ENCODE measurements at regions not wholly inside any gene's neighbourhood (a gene's known extent, or its start where the extent isn't known, plus 50 kb on each side); places are given as distances from the start of the nearest gene placed in this dataset.

DNA sequence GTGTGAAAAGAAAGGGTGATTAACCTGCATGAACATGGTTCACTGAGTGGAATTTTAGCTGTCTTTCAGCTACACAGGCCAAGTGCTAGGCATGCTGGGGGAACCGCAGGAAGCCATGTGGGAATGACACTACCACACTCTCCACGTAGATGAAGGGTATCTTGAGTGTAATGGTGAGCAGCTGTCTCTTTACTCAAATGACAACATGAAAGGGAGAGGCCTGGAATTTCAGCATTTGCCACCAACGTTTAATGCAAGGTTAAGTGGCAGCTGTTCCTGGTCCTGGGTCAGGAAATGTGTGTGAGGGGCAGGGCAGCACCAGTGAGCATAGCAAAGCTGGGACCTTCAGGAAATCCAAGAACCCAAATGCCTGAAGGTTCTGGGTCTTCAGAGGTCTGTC lies 588.4 kb downstream of the SLC4A3 start:
- Histone ChIP-seq H3K9ac (ENCODE audit: low read length in 5 of 5) (no peak overlapping the region), H3K4me3 (ENCODE audit: low read depth in 1 of 5, low read length in 5 of 5) (no peak overlapping the region), H3K9me3 (ENCODE audit: control insufficient read depth in 5 of 5, low read length in 5 of 5) (no peaks in the 10 kb centered on the region), H3K27me3 (ENCODE audit: control insufficient read depth in 5 of 5, insufficient read depth in 4 of 5, low read length in 5 of 5) (no peaks in the 10 kb centered on the region), H3K4me1 (ENCODE audit: control insufficient read depth in 5 of 5, insufficient read depth in 5 of 5, low read length in 5 of 5) (no peaks in the 10 kb centered on the region), H3K27ac (ENCODE audit: low read depth, low read length) (no peak overlapping the region), H3K36me3 (ENCODE audit: control insufficient read depth in 5 of 5, insufficient read depth in 5 of 5, low read length in 5 of 5) (no peaks in the 10 kb centered on the region)

DNA sequence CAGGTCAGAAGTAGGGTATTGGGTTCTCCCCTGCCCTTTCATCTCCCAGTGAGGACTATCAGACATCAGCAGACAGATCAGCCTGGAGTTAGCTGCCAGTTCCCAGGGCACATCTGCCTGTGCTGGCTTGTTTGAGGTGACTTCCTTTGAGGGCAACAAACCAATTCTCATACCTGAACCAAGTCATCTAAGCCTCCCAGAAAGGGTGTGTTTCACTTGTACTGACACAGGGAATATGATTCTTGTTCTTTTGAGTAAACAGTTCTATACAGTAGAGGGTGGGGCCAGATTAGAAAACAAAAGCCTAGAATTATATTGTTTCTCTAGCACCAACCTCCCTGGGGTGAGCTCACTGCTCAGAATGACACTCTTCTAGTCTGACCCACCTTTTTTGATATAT lies 591.9 kb downstream of the SLC4A3 start:
- H3K4me3 ChIP-seq (ENCODE audit: low read depth in 1 of 5, low read length in 5 of 5) = no peak overlapping the region
- H3K27me3 ChIP-seq (ENCODE audit: control insufficient read depth in 5 of 5, insufficient read depth in 4 of 5, low read length in 5 of 5) = no peaks in the 10 kb centered on the region
- H3K9ac ChIP-seq (ENCODE audit: low read length in 5 of 5) = no peak overlapping the region
- no peak overlapping the region for H3K27ac ChIP-seq (ENCODE audit: low read depth, low read length)
- peaks cover 0 to 4% (median 0%) of the 10 kb centered on the region in 5 donors for H3K4me1 ChIP-seq (ENCODE audit: control insufficient read depth in 5 of 5, insufficient read depth in 5 of 5, low read length in 5 of 5)
- H3K36me3 ChIP-seq (ENCODE audit: control insufficient read depth in 5 of 5, insufficient read depth in 5 of 5, low read length in 5 of 5) = no peaks in the 10 kb centered on the region
- no peaks in the 10 kb centered on the region for H3K9me3 ChIP-seq (ENCODE audit: control insufficient read depth in 5 of 5, low read length in 5 of 5)

DNA sequence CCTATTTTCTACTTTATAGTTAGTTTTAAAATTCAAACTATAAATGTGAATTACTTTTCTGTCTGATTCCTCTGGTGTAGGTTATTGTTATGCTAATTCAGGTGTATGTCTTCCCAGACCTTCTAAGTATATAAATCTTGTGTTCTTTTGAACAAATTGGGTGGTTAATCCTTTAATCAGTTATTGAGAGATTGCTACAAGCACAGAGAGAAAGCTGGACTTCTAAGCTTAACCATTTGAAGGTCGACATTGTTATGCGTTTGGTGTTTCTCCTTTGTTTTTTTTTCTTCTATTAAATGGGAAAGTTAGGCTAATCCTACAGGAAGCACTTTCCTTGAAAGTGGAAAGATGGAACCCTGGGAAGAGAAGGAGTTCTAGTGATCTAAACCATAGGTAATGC lies 592.6 kb downstream of the SLC4A3 start:
- Histone ChIP-seq H3K9ac (ENCODE audit: low read length in 5 of 5) (no peak overlapping the region), H3K4me1 (ENCODE audit: control insufficient read depth in 5 of 5, insufficient read depth in 5 of 5, low read length in 5 of 5) (peaks cover 0 to 4% (median 0%) of the 10 kb centered on the region in 5 donors), H3K9me3 (ENCODE audit: control insufficient read depth in 5 of 5, low read length in 5 of 5) (no peaks in the 10 kb centered on the region), H3K27me3 (ENCODE audit: control insufficient read depth in 5 of 5, insufficient read depth in 4 of 5, low read length in 5 of 5) (no peaks in the 10 kb centered on the region), H3K4me3 (ENCODE audit: low read depth in 1 of 5, low read length in 5 of 5) (no peak overlapping the region), H3K27ac (ENCODE audit: low read depth, low read length) (no peak overlapping the region), H3K36me3 (ENCODE audit: control insufficient read depth in 5 of 5, insufficient read depth in 5 of 5, low read length in 5 of 5) (no peaks in the 10 kb centered on the region)

DNA sequence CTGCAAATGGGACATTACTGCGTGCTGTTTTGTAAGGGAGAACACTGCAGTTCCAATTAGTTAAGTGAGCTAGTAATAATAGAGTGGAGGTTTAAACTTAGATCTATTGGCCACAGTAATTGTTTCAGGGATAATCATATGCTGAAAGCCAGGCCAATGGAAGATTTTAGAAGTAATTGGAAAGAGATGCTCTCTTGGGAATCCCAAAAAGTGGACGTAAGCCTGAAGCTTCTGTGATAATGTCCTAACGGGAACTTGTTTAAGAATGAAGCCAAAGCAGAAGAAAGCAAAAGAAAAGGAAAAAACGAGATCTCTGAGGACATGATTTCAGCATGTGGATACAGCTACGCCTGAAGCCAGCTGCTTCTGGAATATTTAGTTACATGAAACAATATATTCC lies 594.6 kb downstream of the SLC4A3 start:
- H3K4me3 ChIP-seq (ENCODE audit: low read depth in 1 of 5, low read length in 5 of 5) = no peak overlapping the region
- no peaks in the 10 kb centered on the region for H3K36me3 ChIP-seq (ENCODE audit: control insufficient read depth in 5 of 5, insufficient read depth in 5 of 5, low read length in 5 of 5)
- H3K9ac ChIP-seq (ENCODE audit: low read length in 5 of 5) = no peak overlapping the region
- no peak overlapping the region for H3K27ac ChIP-seq (ENCODE audit: low read depth, low read length)
- peaks cover 0 to 4% (median 0%) of the 10 kb centered on the region in 5 donors for H3K4me1 ChIP-seq (ENCODE audit: control insufficient read depth in 5 of 5, insufficient read depth in 5 of 5, low read length in 5 of 5)
- no peaks in the 10 kb centered on the region for H3K27me3 ChIP-seq (ENCODE audit: control insufficient read depth in 5 of 5, insufficient read depth in 4 of 5, low read length in 5 of 5)
- H3K9me3 ChIP-seq (ENCODE audit: control insufficient read depth in 5 of 5, low read length in 5 of 5) = no peaks in the 10 kb centered on the region

DNA sequence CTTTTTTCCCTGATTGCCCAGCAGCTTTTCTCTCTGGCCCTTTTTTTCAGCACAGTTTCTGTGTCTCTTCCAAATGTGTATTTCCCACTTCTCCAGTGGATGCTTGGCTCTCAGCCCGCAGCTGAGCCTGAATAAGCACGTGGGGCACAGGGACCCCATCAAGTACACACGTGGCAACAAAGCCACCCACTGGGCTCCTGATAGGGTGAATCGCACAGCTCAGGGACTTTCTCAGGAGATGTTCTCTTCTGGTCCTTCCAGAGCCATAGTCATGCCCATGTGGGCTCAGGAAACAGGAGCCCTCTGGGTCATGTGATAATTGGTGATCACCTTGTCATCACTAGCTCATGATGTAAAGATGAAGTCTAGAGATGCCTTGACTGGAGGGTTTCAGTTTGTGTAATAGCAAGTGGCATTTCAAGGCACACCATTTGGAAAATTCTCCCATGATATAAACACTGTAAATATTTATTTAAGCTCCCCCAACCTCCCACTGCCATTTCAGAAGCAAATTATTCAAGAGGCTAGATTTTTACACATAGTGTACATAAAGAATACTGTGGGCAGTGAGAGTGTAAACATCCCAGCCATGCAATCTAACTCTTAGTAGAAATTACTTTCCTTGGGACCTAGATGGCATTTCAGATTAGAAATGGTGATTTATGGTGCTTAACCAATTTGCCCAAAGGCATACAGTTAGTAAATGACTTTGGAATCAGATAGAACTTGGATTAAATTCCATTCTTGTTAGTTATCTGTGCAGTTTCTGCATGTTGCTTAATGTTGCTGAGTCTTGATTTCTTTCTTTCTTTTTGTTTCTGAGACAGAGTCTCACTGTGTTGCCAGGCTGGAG lies 597.5 kb downstream of the SLC4A3 start:
- H3K27ac ChIP-seq (ENCODE audit: low read depth, low read length) = no peak overlapping the region
- H3K36me3 ChIP-seq (ENCODE audit: control insufficient read depth in 5 of 5, insufficient read depth in 5 of 5, low read length in 5 of 5) = no peaks in the 10 kb centered on the region
- peaks cover 0 to 12% (median 4%) of the 10 kb centered on the region in 5 donors for H3K4me1 ChIP-seq (ENCODE audit: control insufficient read depth in 5 of 5, insufficient read depth in 5 of 5, low read length in 5 of 5)
- H3K4me3 ChIP-seq (ENCODE audit: low read depth in 1 of 5, low read length in 5 of 5) = no peak overlapping the region
- H3K9me3 ChIP-seq (ENCODE audit: control insufficient read depth in 5 of 5, low read length in 5 of 5) = no peaks in the 10 kb centered on the region
- no peaks in the 10 kb centered on the region for H3K27me3 ChIP-seq (ENCODE audit: control insufficient read depth in 5 of 5, insufficient read depth in 4 of 5, low read length in 5 of 5)
- no peak overlapping the region for H3K9ac ChIP-seq (ENCODE audit: low read length in 5 of 5)

DNA sequence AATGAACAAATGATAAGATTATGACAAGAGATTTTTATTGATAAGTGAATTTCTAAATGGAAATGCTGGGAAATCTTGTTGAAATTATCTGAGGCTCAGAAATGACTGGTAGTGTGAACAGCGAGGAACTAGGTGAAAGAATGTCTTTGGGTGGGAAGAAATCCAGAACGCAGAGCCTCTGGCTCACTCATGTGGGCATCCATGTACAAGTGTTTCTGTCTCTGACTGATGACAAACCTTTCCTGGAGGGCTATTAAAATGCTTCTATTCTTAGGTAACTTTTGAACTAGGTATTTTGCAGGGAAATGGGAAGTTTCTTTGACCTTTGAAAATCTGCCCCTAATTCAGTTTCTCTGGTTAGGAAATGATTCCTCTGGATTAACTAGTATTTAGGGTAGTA lies 598.6 kb downstream of the SLC4A3 start:
- H3K4me3 ChIP-seq (ENCODE audit: low read depth in 1 of 5, low read length in 5 of 5) = no peak overlapping the region

DNA sequence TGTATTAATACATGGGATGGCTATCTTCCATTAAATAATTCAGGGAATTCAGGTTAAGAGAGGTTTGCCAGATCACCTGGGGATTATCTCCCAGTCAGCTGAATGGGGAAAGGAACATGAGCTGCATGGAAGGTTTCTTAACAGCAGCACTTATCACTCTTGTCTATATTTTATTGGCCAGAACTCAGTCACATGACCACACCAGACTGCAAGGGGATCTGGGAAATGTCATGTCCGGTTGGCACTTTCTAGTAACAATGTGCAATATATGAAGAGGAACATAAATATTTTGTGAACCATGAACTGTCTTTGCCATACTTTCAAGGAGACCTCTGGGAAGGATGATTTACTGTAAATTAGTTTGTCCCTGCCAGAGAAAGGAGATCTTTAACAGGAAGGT lies 599.1 kb downstream of the SLC4A3 start:
- H3K27me3 ChIP-seq (ENCODE audit: control insufficient read depth in 5 of 5, insufficient read depth in 4 of 5, low read length in 5 of 5) = no peaks in the 10 kb centered on the region
- H3K36me3 ChIP-seq (ENCODE audit: control insufficient read depth in 5 of 5, insufficient read depth in 5 of 5, low read length in 5 of 5) = no peaks in the 10 kb centered on the region
- no peak overlapping the region for H3K9ac ChIP-seq (ENCODE audit: low read length in 5 of 5)
- H3K27ac ChIP-seq (ENCODE audit: low read depth, low read length) = no peak overlapping the region
- H3K4me3 ChIP-seq (ENCODE audit: low read depth in 1 of 5, low read length in 5 of 5) = no peak overlapping the region
- H3K9me3 ChIP-seq (ENCODE audit: control insufficient read depth in 5 of 5, low read length in 5 of 5) = no peaks in the 10 kb centered on the region
- peaks cover 0 to 12% (median 4%) of the 10 kb centered on the region in 5 donors for H3K4me1 ChIP-seq (ENCODE audit: control insufficient read depth in 5 of 5, insufficient read depth in 5 of 5, low read length in 5 of 5)

More for the DNA sequence above, 598.6 kb downstream of the SLC4A3 start:
- no peak overlapping the region for H3K9ac ChIP-seq (ENCODE audit: low read length in 5 of 5)
- no peaks in the 10 kb centered on the region for H3K36me3 ChIP-seq (ENCODE audit: control insufficient read depth in 5 of 5, insufficient read depth in 5 of 5, low read length in 5 of 5)
- no peaks in the 10 kb centered on the region for H3K27me3 ChIP-seq (ENCODE audit: control insufficient read depth in 5 of 5, insufficient read depth in 4 of 5, low read length in 5 of 5)
- H3K9me3 ChIP-seq (ENCODE audit: control insufficient read depth in 5 of 5, low read length in 5 of 5) = no peaks in the 10 kb centered on the region
- H3K27ac ChIP-seq (ENCODE audit: low read depth, low read length) = no peak overlapping the region
- peaks cover 0 to 12% (median 4%) of the 10 kb centered on the region in 5 donors for H3K4me1 ChIP-seq (ENCODE audit: control insufficient read depth in 5 of 5, insufficient read depth in 5 of 5, low read length in 5 of 5)

DNA sequence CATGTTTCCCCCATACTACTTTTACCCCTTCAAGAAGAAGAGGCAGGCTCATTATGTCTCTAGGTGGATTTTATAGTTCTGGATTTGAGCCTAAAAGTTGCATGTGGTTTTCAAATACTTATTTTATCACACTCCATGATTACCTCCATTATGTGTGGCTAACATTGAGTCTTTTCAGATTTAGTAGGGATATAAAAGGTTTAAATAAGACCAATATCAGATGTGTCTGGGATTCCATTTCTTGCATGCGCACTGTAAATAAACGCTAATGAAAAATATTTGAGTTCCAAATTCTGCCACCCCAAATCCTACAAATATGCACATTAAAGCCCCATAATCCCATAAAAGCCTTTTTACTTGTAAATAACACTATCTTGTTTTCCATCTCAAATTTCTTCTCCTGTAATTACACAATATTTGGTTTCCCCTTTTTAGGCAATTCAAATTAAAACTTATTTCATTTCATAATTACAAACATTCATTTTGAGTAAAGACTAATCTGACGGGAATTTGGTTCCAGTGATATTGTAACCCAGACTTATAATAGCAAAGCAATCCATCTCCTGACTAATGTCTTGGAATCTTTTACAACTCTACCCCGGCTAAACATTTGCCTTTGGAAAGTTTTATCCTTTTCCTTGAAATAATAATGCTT lies 600.0 kb downstream of the SLC4A3 start:
- H3K36me3 ChIP-seq (ENCODE audit: control insufficient read depth in 5 of 5, insufficient read depth in 5 of 5, low read length in 5 of 5) = no peaks in the 10 kb centered on the region
- no peaks in the 10 kb centered on the region for H3K9me3 ChIP-seq (ENCODE audit: control insufficient read depth in 5 of 5, low read length in 5 of 5)
- peaks cover 0 to 12% (median 0%) of the 10 kb centered on the region in 5 donors for H3K4me1 ChIP-seq (ENCODE audit: control insufficient read depth in 5 of 5, insufficient read depth in 5 of 5, low read length in 5 of 5)
- H3K27me3 ChIP-seq (ENCODE audit: control insufficient read depth in 5 of 5, insufficient read depth in 4 of 5, low read length in 5 of 5) = no peaks in the 10 kb centered on the region
- no peak overlapping the region for H3K4me3 ChIP-seq (ENCODE audit: low read depth in 1 of 5, low read length in 5 of 5)
- H3K9ac ChIP-seq (ENCODE audit: low read length in 5 of 5) = no peak overlapping the region
- H3K27ac ChIP-seq (ENCODE audit: low read depth, low read length) = no peak overlapping the region

DNA sequence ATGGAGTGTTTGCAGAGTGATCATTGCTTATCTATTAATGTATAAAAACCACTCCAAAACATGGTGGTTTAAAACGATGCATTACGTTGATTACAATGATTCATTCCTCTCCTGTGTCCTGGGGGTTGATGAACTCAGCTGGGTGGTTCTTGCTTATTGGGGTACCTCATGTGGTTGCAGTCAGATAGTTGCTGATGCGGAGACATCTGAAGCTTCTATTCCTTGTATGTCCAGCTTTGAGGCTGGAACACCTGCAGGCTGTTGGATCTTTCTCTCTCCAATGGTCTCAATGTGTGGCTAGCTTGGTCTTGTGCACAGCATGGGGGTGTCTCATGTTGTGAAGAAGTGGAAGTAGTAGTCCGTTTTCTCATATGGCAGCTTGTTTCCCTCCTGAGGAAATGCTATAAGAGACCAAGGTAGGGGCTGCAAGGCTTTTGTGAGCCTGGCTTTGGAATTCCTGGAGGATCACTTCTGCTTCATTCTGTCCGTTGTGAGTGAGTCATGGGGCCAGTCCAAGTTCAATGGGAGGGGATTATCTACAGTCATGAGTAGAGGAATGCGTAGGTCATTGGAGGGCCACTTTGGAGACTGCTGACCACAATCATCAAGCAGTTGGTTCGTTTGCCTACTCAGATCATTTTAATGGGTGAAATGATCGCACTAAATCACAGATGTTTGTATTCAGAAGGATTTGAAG lies 601.0 kb downstream of the SLC4A3 start:
- H3K4me3 ChIP-seq (ENCODE audit: low read depth in 1 of 5, low read length in 5 of 5) = no peak overlapping the region
- no peak overlapping the region for H3K9ac ChIP-seq (ENCODE audit: low read length in 5 of 5)
- H3K9me3 ChIP-seq (ENCODE audit: control insufficient read depth in 5 of 5, low read length in 5 of 5) = no peaks in the 10 kb centered on the region
- H3K4me1 ChIP-seq (ENCODE audit: control insufficient read depth in 5 of 5, insufficient read depth in 5 of 5, low read length in 5 of 5) = peaks cover 0 to 12% (median 0%) of the 10 kb centered on the region in 5 donors
- no peak overlapping the region for H3K27ac ChIP-seq (ENCODE audit: low read depth, low read length)
- no peaks in the 10 kb centered on the region for H3K27me3 ChIP-seq (ENCODE audit: control insufficient read depth in 5 of 5, insufficient read depth in 4 of 5, low read length in 5 of 5)
- H3K36me3 ChIP-seq (ENCODE audit: control insufficient read depth in 5 of 5, insufficient read depth in 5 of 5, low read length in 5 of 5) = no peaks in the 10 kb centered on the region

DNA sequence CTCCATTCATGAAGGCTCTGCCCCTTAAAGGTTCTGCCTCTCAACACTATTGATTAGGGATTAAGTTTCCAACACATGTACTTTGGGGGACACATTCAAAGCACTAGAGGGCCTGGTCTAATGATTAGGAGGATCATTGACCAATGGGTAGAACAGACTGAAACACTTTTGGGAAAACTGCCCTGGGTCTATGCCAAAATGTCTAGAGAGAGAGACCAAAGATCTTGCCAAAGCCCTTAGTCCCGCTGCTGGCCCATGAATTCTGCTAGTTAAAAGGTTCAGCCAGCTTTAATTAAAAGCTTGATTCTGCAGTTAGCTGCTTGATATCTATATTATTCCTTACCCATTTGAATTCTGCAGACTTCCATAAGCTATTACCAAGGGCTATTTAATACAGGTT lies 613.2 kb downstream of the SLC4A3 start:
- no peaks in the 10 kb centered on the region for H3K36me3 ChIP-seq (ENCODE audit: control insufficient read depth in 5 of 5, insufficient read depth in 5 of 5, low read length in 5 of 5)
- no peak overlapping the region for H3K4me3 ChIP-seq (ENCODE audit: low read depth in 1 of 5, low read length in 5 of 5)
- no peak overlapping the region for H3K9ac ChIP-seq (ENCODE audit: low read length in 5 of 5)
- peaks cover 0 to 6% (median 0%) of the 10 kb centered on the region in 5 donors for H3K4me1 ChIP-seq (ENCODE audit: control insufficient read depth in 5 of 5, insufficient read depth in 5 of 5, low read length in 5 of 5)
- peaks cover 0 to 2% (median 0%) of the 10 kb centered on the region in 5 donors for H3K9me3 ChIP-seq (ENCODE audit: control insufficient read depth in 5 of 5, low read length in 5 of 5)
- no peaks in the 10 kb centered on the region for H3K27me3 ChIP-seq (ENCODE audit: control insufficient read depth in 5 of 5, insufficient read depth in 4 of 5, low read length in 5 of 5)
- H3K27ac ChIP-seq (ENCODE audit: low read depth, low read length) = no peak overlapping the region

Data from subcutaneous abdominal adipose tissue (tissue), 5 donors.